ENCODE measurements at regions not wholly inside any gene's neighbourhood (a gene's known extent, or its start where the extent isn't known, plus 50 kb on each side); places are given as distances from the start of the nearest gene placed in this dataset.

GRCh38 chr10:23829556-23829955, 379.4 kb upstream of the KIAA1217 start:
- TF ChIP-seq, protein P1, sequence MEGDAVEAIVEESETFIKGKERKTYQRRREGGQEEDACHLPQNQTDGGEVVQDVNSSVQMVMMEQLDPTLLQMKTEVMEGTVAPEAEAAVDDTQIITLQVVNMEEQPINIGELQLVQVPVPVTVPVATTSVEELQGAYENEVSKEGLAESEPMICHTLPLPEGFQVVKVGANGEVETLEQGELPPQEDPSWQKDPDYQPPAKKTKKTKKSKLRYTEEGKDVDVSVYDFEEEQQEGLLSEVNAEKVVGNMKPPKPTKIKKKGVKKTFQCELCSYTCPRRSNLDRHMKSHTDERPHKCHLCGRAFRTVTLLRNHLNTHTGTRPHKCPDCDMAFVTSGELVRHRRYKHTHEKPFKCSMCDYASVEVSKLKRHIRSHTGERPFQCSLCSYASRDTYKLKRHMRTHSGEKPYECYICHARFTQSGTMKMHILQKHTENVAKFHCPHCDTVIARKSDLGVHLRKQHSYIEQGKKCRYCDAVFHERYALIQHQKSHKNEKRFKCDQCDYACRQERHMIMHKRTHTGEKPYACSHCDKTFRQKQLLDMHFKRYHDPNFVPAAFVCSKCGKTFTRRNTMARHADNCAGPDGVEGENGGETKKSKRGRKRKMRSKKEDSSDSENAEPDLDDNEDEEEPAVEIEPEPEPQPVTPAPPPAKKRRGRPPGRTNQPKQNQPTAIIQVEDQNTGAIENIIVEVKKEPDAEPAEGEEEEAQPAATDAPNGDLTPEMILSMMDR (conservative IDR thresholded peaks at IDR 0.05 in 1 of 2, IDR thresholded peaks at IDR 0.05 in 1 of 2; ENCODE audit: extremely low read depth in 1 of 2, insufficient read depth in 1 of 2, low read depth in 1 of 2, low read length in 2 of 2): no peak
- TF ChIP-seq EZH2 (IDR thresholded peaks at IDR 0.05; ENCODE audit: borderline replicate concordance, low read length): no peak

Data from mammary epithelial cell (primary cell).